Keratinocyte (primary cell): ENCODE measurements at regions not wholly inside any gene's neighbourhood (a gene's known extent, or its start where the extent isn't known, plus 50 kb on each side); places are given as distances from the start of the nearest gene placed in this dataset.

Experiments used
- DNase-seq: peaks from one replicate; pipeline ENCODE4 v3.0.0-alpha.2; 2011; ENCODE audit warnings: low read depth, missing footprints, low spot score
- FAIRE-seq: peaks from 2 replicates; lab custom pipeline; 2011; peaks lifted over from hg19 to GRCh38; lab: Jason Lieb, UNC
- H2AFZ ChIP-seq: 2 replicates; pipeline ENCODE4 v1.6.0; 2012; ENCODE audit warnings: low read length, control low read depth, inconsistent platforms; ENCODE audit not compliant: control insufficient read depth
- H3K27ac ChIP-seq: 2 replicates; pipeline ENCODE4 v1.5.1; 2011; ENCODE audit warnings: low read length; ENCODE audit not compliant: control insufficient read depth, insufficient read depth
- H3K27me3 ChIP-seq: 3 replicates; pipeline ENCODE4 v1.6.0; 2011; ENCODE audit warnings: low read length; ENCODE audit not compliant: control insufficient read depth, insufficient read depth; ENCODE audit errors: extremely low read depth
- H3K36me3 ChIP-seq, 2 experiments: 2 replicates in 1 of 2; 3 replicates in 1 of 2; pipeline ENCODE4 v1.5.1; 2011; ENCODE audit warnings: low read length in 2 of 2, mild to moderate bottlenecking in 1 of 2; ENCODE audit not compliant: control insufficient read depth in 2 of 2, insufficient read depth in 2 of 2; ENCODE audit errors: extremely low read depth in 1 of 2
- H3K4me1 ChIP-seq: 3 replicates; pipeline ENCODE4 v1.5.1; 2011; ENCODE audit warnings: low read length; ENCODE audit not compliant: control insufficient read depth, insufficient read depth; ENCODE audit errors: extremely low read depth
- H3K4me2 ChIP-seq: 3 replicates; pipeline ENCODE4 v1.6.0; 2011; ENCODE audit warnings: low read depth, low read length; ENCODE audit not compliant: control insufficient read depth, insufficient read depth; ENCODE audit errors: extremely low read depth
- H3K4me3 ChIP-seq, 3 experiments: fragments of 200-600 bp in 1 of 3; sonication (generic) in 1 of 3; 2 replicates in 2 of 3; 3 replicates in 1 of 3; pipeline ENCODE4 v1.5.1; 2011 to 2016; ENCODE audit warnings: low read length in 3 of 3, mild to moderate bottlenecking in 3 of 3, control low read depth in 2 of 3, inconsistent platforms in 1 of 3, low read depth in 1 of 3, mixed read lengths in 1 of 3, mixed run types in 1 of 3, moderate library complexity in 1 of 3; ENCODE audit not compliant: control insufficient read depth in 2 of 3, insufficient read depth in 2 of 3; ENCODE audit errors: extremely low read depth in 1 of 3
- H3K79me2 ChIP-seq: 2 replicates; pipeline ENCODE4 v1.6.0; 2012; ENCODE audit warnings: low read length; ENCODE audit not compliant: control insufficient read depth, insufficient read depth
- H3K9ac ChIP-seq: 3 replicates; pipeline ENCODE4 v1.6.0; 2011; ENCODE audit warnings: low read length; ENCODE audit not compliant: control insufficient read depth, insufficient read depth; ENCODE audit errors: extremely low read depth
- H3K9me1 ChIP-seq: 3 replicates; pipeline ENCODE4 v1.6.0; 2011; ENCODE audit warnings: low read length; ENCODE audit not compliant: control insufficient read depth, insufficient read depth; ENCODE audit errors: extremely low read depth
- H3K9me3 ChIP-seq: 2 replicates; pipeline ENCODE4 v1.5.1; 2012; ENCODE audit warnings: low read depth, low read length; ENCODE audit not compliant: control insufficient read depth
- H4K20me1 ChIP-seq: 3 replicates; pipeline ENCODE4 v1.6.0; 2011; ENCODE audit warnings: low read length; ENCODE audit not compliant: control insufficient read depth, insufficient read depth; ENCODE audit errors: extremely low read depth
- EZH2 ChIP-seq: IDR thresholded peaks from one replicate; pipeline ENCODE4 v1.6.1; 2012; ENCODE audit warnings: inconsistent platforms, mild to moderate bottlenecking, low read length, moderate library complexity
- dilution Hi-C: fragments of 300-500 bp; cut with MboI; formaldehyde crosslinking; loops from one replicate; pipeline ENCODE4 v1.7.0; 2020; ENCODE audit warnings: low sequenced_read_pairs; ENCODE audit not compliant: extremely low pct_ligation_motif_present
- TF ChIP-seq, protein P1 (sequence below), 3 experiments: IDR thresholded peaks in 1 of 3; conservative IDR thresholded peaks in 1 of 3; optimal IDR thresholded peaks in 1 of 3; 2 replicates in 2 of 3; 3 replicates in 1 of 3; pipeline versions ENCODE3 to v1.5.1; 2011; ENCODE audit warnings: low read length in 3 of 3, mild to moderate bottlenecking in 3 of 3, moderate library complexity in 2 of 3, control low read depth in 1 of 3, inconsistent platforms in 1 of 3; ENCODE audit not compliant: insufficient read depth in 2 of 3; ENCODE audit errors: extremely low read depth in 1 of 3

- no peak overlapping the region for H3K4me3 ChIP-seq
- FAIRE-seq (no peak), DNase-seq (no peak)
- H3K79me2 ChIP-seq, result no peaks in the 10 kb centered on the region
- no peaks in the 10 kb centered on the region for H3K9me1 ChIP-seq
- no peaks in the 10 kb centered on the region for H3K9me3 ChIP-seq
- no peak overlapping the region for H2AFZ ChIP-seq
- no peak overlapping the region for H3K27ac ChIP-seq
- dilution Hi-C loops, result no loop called here
- no peak overlapping the region for H3K9ac ChIP-seq
- TF ChIP-seq, protein P1, sequence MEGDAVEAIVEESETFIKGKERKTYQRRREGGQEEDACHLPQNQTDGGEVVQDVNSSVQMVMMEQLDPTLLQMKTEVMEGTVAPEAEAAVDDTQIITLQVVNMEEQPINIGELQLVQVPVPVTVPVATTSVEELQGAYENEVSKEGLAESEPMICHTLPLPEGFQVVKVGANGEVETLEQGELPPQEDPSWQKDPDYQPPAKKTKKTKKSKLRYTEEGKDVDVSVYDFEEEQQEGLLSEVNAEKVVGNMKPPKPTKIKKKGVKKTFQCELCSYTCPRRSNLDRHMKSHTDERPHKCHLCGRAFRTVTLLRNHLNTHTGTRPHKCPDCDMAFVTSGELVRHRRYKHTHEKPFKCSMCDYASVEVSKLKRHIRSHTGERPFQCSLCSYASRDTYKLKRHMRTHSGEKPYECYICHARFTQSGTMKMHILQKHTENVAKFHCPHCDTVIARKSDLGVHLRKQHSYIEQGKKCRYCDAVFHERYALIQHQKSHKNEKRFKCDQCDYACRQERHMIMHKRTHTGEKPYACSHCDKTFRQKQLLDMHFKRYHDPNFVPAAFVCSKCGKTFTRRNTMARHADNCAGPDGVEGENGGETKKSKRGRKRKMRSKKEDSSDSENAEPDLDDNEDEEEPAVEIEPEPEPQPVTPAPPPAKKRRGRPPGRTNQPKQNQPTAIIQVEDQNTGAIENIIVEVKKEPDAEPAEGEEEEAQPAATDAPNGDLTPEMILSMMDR (optimal IDR thresholded peaks at IDR 0.05 in 1 of 3, IDR thresholded peaks at IDR 0.05 in 1 of 3, conservative IDR thresholded peaks at IDR 0.05 in 1 of 3; ENCODE audit: extremely low read depth in 1 of 3, insufficient read depth in 2 of 3, low read length in 3 of 3), result no peak
- no peak for TF ChIP-seq EZH2
- H3K27me3 ChIP-seq, result no peaks in the 10 kb centered on the region
- H3K4me1 ChIP-seq, result peaks cover 6% of the 10 kb centered on the region
- no peaks in the 10 kb centered on the region for H3K36me3 ChIP-seq
- H4K20me1 ChIP-seq, result no peaks in the 10 kb centered on the region
- H3K4me2 ChIP-seq, result no peak overlapping the region
Measured at GRCh38 chr9:129400971-129401622, 219.8 kb downstream of the C9orf50 start.

DNA sequence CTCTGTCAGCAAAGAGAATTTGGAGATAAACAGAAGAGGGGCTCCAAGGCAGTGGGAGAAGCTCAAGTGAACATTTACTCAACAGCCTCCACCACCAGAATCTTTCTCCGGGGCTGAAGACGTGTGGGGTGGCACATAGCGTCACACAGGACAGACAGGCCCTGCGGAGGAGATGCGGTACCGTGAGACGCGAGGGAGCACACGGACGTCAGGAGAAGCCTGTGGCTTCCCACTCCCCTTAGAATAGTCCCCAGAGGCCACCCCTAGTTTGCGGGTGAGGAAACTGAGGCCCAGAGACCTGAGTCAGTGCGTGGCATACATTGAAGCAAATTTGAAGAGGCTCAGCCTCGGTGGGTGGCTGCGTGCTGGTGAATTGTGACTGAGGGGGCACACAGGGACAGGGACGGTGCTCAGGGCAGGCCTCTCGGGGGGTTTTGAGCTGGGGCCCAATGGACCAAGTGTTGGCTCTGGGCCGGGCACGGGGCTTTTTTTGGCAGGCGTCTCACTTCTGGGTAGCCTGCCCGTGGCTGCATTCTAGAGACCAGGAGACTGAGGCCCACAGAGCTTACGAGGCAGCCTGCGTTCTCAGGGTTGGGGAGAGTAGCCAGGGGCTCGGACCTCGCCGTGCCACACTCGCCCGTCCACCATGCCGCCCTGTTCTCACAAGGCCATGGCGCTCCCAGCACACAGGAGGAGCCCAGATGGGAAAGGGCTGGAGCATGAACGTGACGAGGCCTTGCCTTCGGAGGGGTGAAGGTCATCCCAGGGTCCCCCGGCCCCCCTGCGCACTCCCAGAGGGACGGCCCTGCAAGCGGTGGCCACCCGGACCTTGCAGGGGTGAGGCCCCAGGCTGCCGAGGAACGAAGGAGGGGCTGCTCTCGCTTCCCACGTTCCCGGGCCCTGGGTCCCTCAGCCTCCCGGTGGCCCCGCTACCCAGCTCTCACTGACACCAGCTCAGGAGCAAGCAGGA, 220.6 kb downstream of the C9orf50 start:
- FAIRE-seq (no peak), DNase-seq (no peak)
- Histone ChIP-seq H3K9me1 (no peaks in the 10 kb centered on the region), H3K4me2 (no peak overlapping the region), H3K4me3 (no peak overlapping the region), H3K9me3 (no peaks in the 10 kb centered on the region), H2AFZ (no peak overlapping the region), H3K79me2 (no peaks in the 10 kb centered on the region), H4K20me1 (no peaks in the 10 kb centered on the region), H3K27me3 (no peaks in the 10 kb centered on the region), H3K9ac (no peak overlapping the region), H3K27ac (no peak overlapping the region), H3K4me1 (no peaks in the 10 kb centered on the region), H3K36me3 (no peaks in the 10 kb centered on the region)
- TF ChIP-seq, protein P1 (optimal IDR thresholded peaks at IDR 0.05 in 1 of 3, IDR thresholded peaks at IDR 0.05 in 1 of 3, conservative IDR thresholded peaks at IDR 0.05 in 1 of 3; ENCODE audit: extremely low read depth in 1 of 3, insufficient read depth in 2 of 3, low read length in 3 of 3), result no peak
- no peak for TF ChIP-seq EZH2
- dilution Hi-C loops, result no loop called here
